ENCODE measurements at regions not wholly inside any gene's neighbourhood (a gene's known extent, or its start where the extent isn't known, plus 50 kb on each side); places are given as distances from the start of the nearest gene placed in this dataset.
A peak's percentile ranks its signal among the peaks of the same experiment; 100 is the strongest.
"Not testable (repeated sequence)": the region's sequence is repeated elsewhere in the genome, so short reads cannot be mapped to it uniquely, and the experiment has no call there.

- DNase-seq = no peak
These were observed 273.1 kb upstream of the ALCAM start for GRCh38 chr3:105093371-105094252.

GRCh38 chr3:105094588-105094987, 272.1 kb upstream of the ALCAM start:
- no peak for DNase-seq

GRCh38 chr3:105096071-105096470, 270.6 kb upstream of the ALCAM start:
- no peak for DNase-seq

GRCh38 chr3:105101603-105102002, 265.1 kb upstream of the ALCAM start:
- DNase-seq = no peak

GRCh38 chr3:105103139-105103538, 263.6 kb upstream of the ALCAM start:
- no peak for DNase-seq

- no peak for DNase-seq
These were observed 257.9 kb upstream of the ALCAM start for GRCh38 chr3:105108823-105109222.

GRCh38 chr3:105118905-105119304, 247.8 kb upstream of the ALCAM start:
- DNase-seq = peak; percentile 44

GRCh38 chr3:105119801-105120340, 246.8 kb upstream of the ALCAM start:
- no peak for DNase-seq

GRCh38 chr3:105130911-105131310, 235.8 kb upstream of the ALCAM start:
- DNase-seq = no peak

- no peak for DNase-seq
These were observed 228.8 kb upstream of the ALCAM start for GRCh38 chr3:105137911-105138310.

- DNase-seq = no peak
These were observed 226.7 kb upstream of the ALCAM start for GRCh38 chr3:105139881-105140560.

GRCh38 chr3:105140899-105141367, 225.8 kb upstream of the ALCAM start:
- DNase-seq = no peak

- no peak for DNase-seq
These were observed 221.9 kb upstream of the ALCAM start for GRCh38 chr3:105144837-105145236.

- no peak for DNase-seq
These were observed 221.2 kb upstream of the ALCAM start for GRCh38 chr3:105145511-105145910.

GRCh38 chr3:105149197-105149596, 217.5 kb upstream of the ALCAM start:
- DNase-seq = not testable (repeated sequence)

- DNase-seq = no peak
These were observed 213.7 kb upstream of the ALCAM start for GRCh38 chr3:105152987-105153386.

GRCh38 chr3:105154692-105155091, 212.0 kb upstream of the ALCAM start:
- DNase-seq = no peak

GRCh38 chr3:105157067-105157765, 209.5 kb upstream of the ALCAM start:
- DNase-seq = no peak

GRCh38 chr3:105157766-105158085, 209.0 kb upstream of the ALCAM start:
- DNase-seq = no peak

- DNase-seq = no peak
These were observed 208.4 kb upstream of the ALCAM start for GRCh38 chr3:105158286-105158685.

- no peak for DNase-seq
These were observed 204.3 kb upstream of the ALCAM start for GRCh38 chr3:105162448-105162847.

- peak; percentile 37 for DNase-seq
These were observed 199.8 kb upstream of the ALCAM start for GRCh38 chr3:105166893-105167292.

GRCh38 chr3:105170423-105170822, 196.3 kb upstream of the ALCAM start:
- no peak for DNase-seq
